ENCODE measurements at regions not wholly inside any gene's neighbourhood (a gene's known extent, or its start where the extent isn't known, plus 50 kb on each side); places are given as distances from the start of the nearest gene placed in this dataset.

DNA sequence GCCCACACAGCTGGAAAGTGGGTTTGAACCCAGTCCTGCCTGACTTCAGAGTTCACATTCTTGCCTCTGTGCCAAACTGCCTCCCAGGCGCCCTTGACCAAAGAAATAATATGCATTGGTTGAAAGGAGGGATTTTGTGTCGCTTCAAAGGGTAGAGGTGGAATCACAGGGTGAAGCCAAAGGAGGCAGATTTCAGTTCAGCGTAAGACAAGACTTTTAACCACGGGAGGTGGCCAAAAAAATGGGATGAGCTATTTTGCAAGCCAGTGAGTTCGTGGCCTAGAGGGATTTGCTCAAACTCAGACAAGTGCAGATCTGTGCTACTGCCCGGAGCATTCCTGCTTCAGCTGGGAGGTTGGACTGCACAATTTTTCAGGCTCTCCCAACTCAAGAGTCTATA lies 57.6 kb upstream of the RANBP3L start:
- RAD21 ChIA-PET (ENCODE audit: low non-redundant PET in 1 of 2, low total read pairs in 2 of 2, uncharacterized antibody in 2 of 2, unreplicated experiment in 2 of 2), result no interaction called here
- Histone ChIP-seq H3K79me2 (ENCODE audit: insufficient read depth, low read length) (no peaks in the 10 kb centered on the region), H3K9me3 (ENCODE audit: control insufficient read depth in 1 of 2, insufficient read depth in 1 of 2, low read depth in 1 of 2, low read length in 2 of 2) (no peaks in the 10 kb centered on the region), H3K27ac (ENCODE audit: low read depth, low read length) (no peak overlapping the region), H3K36me3 (ENCODE audit: control insufficient read depth in 1 of 2, insufficient read depth in 2 of 2, low read length in 2 of 2) (no peaks in the 10 kb centered on the region), H3K9ac (ENCODE audit: low read length) (no peak overlapping the region), H4K20me1 (ENCODE audit: insufficient read depth) (no peaks in the 10 kb centered on the region), H2AFZ (ENCODE audit: low read depth, low read length, poor library complexity, severe bottlenecking) (no peak overlapping the region), H3K4me2 (ENCODE audit: low read length) (no peak overlapping the region), H3K27me3 (ENCODE audit: insufficient read depth, low read length) (no peaks in the 10 kb centered on the region), H3K4me3 (replicated peaks in 1 of 2; ENCODE audit: low read depth in 1 of 2, low read length in 2 of 2) (no peak overlapping the region), H3K4me1 (ENCODE audit: control insufficient read depth in 1 of 2, insufficient read depth in 2 of 2, low read length in 2 of 2) (peaks cover 0 to 2% of the 10 kb centered on the region in 2 experiments; a peak in 1 of 4 replicates), H3K9me2 (ENCODE audit: insufficient read depth) (no peaks in the 10 kb centered on the region)
- intact Hi-C loops (cut with micrococcal nuclease), result no loop called here
- POLR2A ChIA-PET, result no interaction called here
- DNase-seq (ENCODE audit: low read depth, low spot score) (no peak), ATAC-seq (no peak)
- peak; percentile 77 for TF ChIP-seq TCF7L2 (IDR thresholded peaks at IDR 0.05; ENCODE audit: borderline replicate concordance, extremely low read depth, insufficient read depth, insufficient read length)
- TF ChIP-seq, protein P1, sequence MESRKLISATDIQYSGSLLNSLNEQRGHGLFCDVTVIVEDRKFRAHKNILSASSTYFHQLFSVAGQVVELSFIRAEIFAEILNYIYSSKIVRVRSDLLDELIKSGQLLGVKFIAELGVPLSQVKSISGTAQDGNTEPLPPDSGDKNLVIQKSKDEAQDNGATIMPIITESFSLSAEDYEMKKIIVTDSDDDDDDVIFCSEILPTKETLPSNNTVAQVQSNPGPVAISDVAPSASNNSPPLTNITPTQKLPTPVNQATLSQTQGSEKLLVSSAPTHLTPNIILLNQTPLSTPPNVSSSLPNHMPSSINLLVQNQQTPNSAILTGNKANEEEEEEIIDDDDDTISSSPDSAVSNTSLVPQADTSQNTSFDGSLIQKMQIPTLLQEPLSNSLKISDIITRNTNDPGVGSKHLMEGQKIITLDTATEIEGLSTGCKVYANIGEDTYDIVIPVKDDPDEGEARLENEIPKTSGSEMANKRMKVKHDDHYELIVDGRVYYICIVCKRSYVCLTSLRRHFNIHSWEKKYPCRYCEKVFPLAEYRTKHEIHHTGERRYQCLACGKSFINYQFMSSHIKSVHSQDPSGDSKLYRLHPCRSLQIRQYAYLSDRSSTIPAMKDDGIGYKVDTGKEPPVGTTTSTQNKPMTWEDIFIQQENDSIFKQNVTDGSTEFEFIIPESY (IDR thresholded peaks at IDR 0.05; ENCODE audit: extremely low read depth, insufficient replicate concordance, low read length), result no peak
- BruUV-seq (replicated peaks), result no TSS peak
- CTCF ChIA-PET, result no interaction called here

DNA sequence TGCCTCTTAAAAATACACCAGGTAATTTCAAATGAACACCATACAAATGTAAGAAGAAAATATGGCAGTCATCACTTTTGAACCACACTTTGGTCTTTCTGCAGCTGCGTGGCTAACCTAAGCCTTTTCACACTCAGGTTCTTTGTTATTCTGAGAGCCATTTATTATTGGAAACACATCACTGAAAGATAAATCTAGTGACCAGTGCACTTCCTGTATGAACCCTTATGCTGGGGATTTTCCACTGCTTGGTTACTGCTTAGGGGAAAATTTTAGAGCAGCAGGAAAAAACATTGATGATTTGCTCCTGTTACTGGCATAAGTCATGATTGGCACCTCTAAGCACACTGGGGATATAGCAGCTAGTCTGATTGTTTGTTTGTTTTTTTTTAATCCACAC lies 58.6 kb upstream of the RANBP3L start:
- ChIA-PET POLR2A (no interaction called here), RAD21 (ENCODE audit: low non-redundant PET in 1 of 2, low total read pairs in 2 of 2, uncharacterized antibody in 2 of 2, unreplicated experiment in 2 of 2) (no interaction called here), CTCF (no interaction called here)
- DNase-seq (ENCODE audit: low read depth, low spot score) (no peak), ATAC-seq (no peak)
- BruUV-seq (replicated peaks), result no TSS peak
- Histone ChIP-seq H3K4me3 (replicated peaks in 1 of 2; ENCODE audit: low read depth in 1 of 2, low read length in 2 of 2) (no peak overlapping the region), H3K4me2 (ENCODE audit: low read length) (no peak overlapping the region), H2AFZ (ENCODE audit: low read depth, low read length, poor library complexity, severe bottlenecking) (no peak overlapping the region), H3K36me3 (ENCODE audit: control insufficient read depth in 1 of 2, insufficient read depth in 2 of 2, low read length in 2 of 2) (no peaks in the 10 kb centered on the region), H3K27me3 (ENCODE audit: insufficient read depth, low read length) (no peaks in the 10 kb centered on the region), H3K27ac (ENCODE audit: low read depth, low read length) (no peak overlapping the region), H3K4me1 (ENCODE audit: control insufficient read depth in 1 of 2, insufficient read depth in 2 of 2, low read length in 2 of 2) (peaks cover 0 to 2% of the 10 kb centered on the region in 2 experiments; a peak in 1 of 4 replicates), H3K9ac (ENCODE audit: low read length) (no peak overlapping the region), H3K79me2 (ENCODE audit: insufficient read depth, low read length) (no peaks in the 10 kb centered on the region), H3K9me2 (ENCODE audit: insufficient read depth) (no peaks in the 10 kb centered on the region), H3K9me3 (ENCODE audit: control insufficient read depth in 1 of 2, insufficient read depth in 1 of 2, low read depth in 1 of 2, low read length in 2 of 2) (no peaks in the 10 kb centered on the region), H4K20me1 (ENCODE audit: insufficient read depth) (no peaks in the 10 kb centered on the region)
- intact Hi-C loops (cut with micrococcal nuclease), result no loop called here
- TF ChIP-seq ELF1 (IDR thresholded peaks at IDR 0.05; ENCODE audit: borderline replicate concordance, low read depth) (no peak), ZFX (IDR thresholded peaks at IDR 0.05) (no peak), SIN3A (IDR thresholded peaks at IDR 0.05; ENCODE audit: low read depth) (no peak), EZH2 (IDR thresholded peaks at IDR 0.05) (no peak), POLR2A (IDR thresholded peaks at IDR 0.05; ENCODE audit: borderline replicate concordance, extremely low read depth, insufficient read depth, insufficient read length) (no peak), RAD21 (IDR thresholded peaks at IDR 0.05; ENCODE audit: low read depth) (no peak), CBX3 (IDR thresholded peaks at IDR 0.05; ENCODE audit: low read depth) (no peak), EZH2phosphoT487 (IDR thresholded peaks at IDR 0.05; ENCODE audit: borderline replicate concordance) (no peak), CEBPB (IDR thresholded peaks at IDR 0.05; ENCODE audit: low read depth) (no peak), TCF7L2 (IDR thresholded peaks at IDR 0.05; ENCODE audit: borderline replicate concordance, extremely low read depth, insufficient read depth, insufficient read length) (no peak)
- TF ChIP-seq, protein P2, sequence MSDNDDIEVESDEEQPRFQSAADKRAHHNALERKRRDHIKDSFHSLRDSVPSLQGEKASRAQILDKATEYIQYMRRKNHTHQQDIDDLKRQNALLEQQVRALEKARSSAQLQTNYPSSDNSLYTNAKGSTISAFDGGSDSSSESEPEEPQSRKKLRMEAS (IDR thresholded peaks at IDR 0.05), result no peak
- TF ChIP-seq, protein P3, sequence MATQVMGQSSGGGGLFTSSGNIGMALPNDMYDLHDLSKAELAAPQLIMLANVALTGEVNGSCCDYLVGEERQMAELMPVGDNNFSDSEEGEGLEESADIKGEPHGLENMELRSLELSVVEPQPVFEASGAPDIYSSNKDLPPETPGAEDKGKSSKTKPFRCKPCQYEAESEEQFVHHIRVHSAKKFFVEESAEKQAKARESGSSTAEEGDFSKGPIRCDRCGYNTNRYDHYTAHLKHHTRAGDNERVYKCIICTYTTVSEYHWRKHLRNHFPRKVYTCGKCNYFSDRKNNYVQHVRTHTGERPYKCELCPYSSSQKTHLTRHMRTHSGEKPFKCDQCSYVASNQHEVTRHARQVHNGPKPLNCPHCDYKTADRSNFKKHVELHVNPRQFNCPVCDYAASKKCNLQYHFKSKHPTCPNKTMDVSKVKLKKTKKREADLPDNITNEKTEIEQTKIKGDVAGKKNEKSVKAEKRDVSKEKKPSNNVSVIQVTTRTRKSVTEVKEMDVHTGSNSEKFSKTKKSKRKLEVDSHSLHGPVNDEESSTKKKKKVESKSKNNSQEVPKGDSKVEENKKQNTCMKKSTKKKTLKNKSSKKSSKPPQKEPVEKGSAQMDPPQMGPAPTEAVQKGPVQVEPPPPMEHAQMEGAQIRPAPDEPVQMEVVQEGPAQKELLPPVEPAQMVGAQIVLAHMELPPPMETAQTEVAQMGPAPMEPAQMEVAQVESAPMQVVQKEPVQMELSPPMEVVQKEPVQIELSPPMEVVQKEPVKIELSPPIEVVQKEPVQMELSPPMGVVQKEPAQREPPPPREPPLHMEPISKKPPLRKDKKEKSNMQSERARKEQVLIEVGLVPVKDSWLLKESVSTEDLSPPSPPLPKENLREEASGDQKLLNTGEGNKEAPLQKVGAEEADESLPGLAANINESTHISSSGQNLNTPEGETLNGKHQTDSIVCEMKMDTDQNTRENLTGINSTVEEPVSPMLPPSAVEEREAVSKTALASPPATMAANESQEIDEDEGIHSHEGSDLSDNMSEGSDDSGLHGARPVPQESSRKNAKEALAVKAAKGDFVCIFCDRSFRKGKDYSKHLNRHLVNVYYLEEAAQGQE (IDR thresholded peaks at IDR 0.05; ENCODE audit: low read depth), result no peak
- TF ChIP-seq, protein P1 (IDR thresholded peaks at IDR 0.05; ENCODE audit: extremely low read depth, insufficient replicate concordance, low read length), result no peak

Data from HCT116 (cell line).